Lung (tissue), 11 donors: ENCODE measurements at regions not wholly inside any gene's neighbourhood (a gene's known extent, or its start where the extent isn't known, plus 50 kb on each side); places are given as distances from the start of the nearest gene placed in this dataset.
A peak's percentile ranks its signal among the peaks of the same experiment; 100 is the strongest.

ENCODE experiments used
- ATAC-seq: fragments of 200-7000 bp; cut with Tn5 transposase; one replicate; pipeline ENCODE4 v1.9.1; 2020; ENCODE audit warnings: moderate number of reproducible peaks; ENCODE audit not compliant: insufficient read depth, low FRiP score
- DNase-seq, 3 donors: peaks; one replicate each; pipeline ENCODE4 v3.0.0-alpha.2; 2013 to 2017
- H3K27ac ChIP-seq, 2 donors: one replicate each; pipeline ENCODE4 v1.5.1; 2013; ENCODE audit warnings: mild to moderate bottlenecking in 2 of 2, moderate library complexity in 2 of 2, control low read depth in 1 of 2, inconsistent platforms in 1 of 2, low read depth in 1 of 2, low read length in 1 of 2
- H3K27me3 ChIP-seq, 3 donors: one replicate each; pipeline ENCODE4 v1.5.1; 2013; ENCODE audit warnings: low read length in 2 of 3; ENCODE audit not compliant: control insufficient read depth in 3 of 3, insufficient read depth in 3 of 3
- H3K36me3 ChIP-seq, 4 donors: one replicate each; pipeline ENCODE4 v1.5.1; 2013; ENCODE audit warnings: low read length in 4 of 4, mild to moderate bottlenecking in 1 of 4, moderate library complexity in 1 of 4; ENCODE audit not compliant: control insufficient read depth in 4 of 4, insufficient read depth in 4 of 4
- H3K4me1 ChIP-seq, 5 donors: one replicate each; pipeline ENCODE4 v1.5.1; 2013; ENCODE audit warnings: low read length in 5 of 5, mild to moderate bottlenecking in 2 of 5, moderate library complexity in 1 of 5; ENCODE audit not compliant: control insufficient read depth in 5 of 5, insufficient read depth in 5 of 5
- H3K4me3 ChIP-seq: one replicate; pipeline ENCODE4 v1.5.1; 2013; ENCODE audit warnings: mild to moderate bottlenecking, control low read depth, moderate library complexity
- H3K9ac ChIP-seq, 2 donors: one replicate each; pipeline ENCODE4 v1.5.1; 2013; ENCODE audit warnings: low read length in 2 of 2, control low read depth in 1 of 2; ENCODE audit not compliant: insufficient read depth in 1 of 2
- H3K9me3 ChIP-seq, 4 donors: one replicate each; pipeline ENCODE4 v1.5.1; 2013; ENCODE audit warnings: low read length in 3 of 4, mild to moderate bottlenecking in 1 of 4, moderate library complexity in 1 of 4; ENCODE audit not compliant: control insufficient read depth in 4 of 4, insufficient read depth in 3 of 4
- WGBS, 2 donors: extraction: QIAGEN DNeasy Blood & Tissue Kit; methylation state at CpG; one replicate each; pipeline ENCODE4 v1.1.7; 2013; 5-methylcytosine and 5-hydroxymethylcytosine counted together
- TF ChIP-seq, protein P1 (sequence below): IDR thresholded peaks from 2 replicates; pipeline ENCODE4 v1.5.1; 2012; ENCODE audit warnings: mild to moderate bottlenecking; ENCODE audit errors: control extremely low read depth, extremely low read depth
- donor health status: control.
- donor health status: control.
- donor health status: Bipolar disorder and iron deficiency.
- donor health status: healthy.
- donor health status: DM: yes; HTN: yes; CAD: no.

DNA sequence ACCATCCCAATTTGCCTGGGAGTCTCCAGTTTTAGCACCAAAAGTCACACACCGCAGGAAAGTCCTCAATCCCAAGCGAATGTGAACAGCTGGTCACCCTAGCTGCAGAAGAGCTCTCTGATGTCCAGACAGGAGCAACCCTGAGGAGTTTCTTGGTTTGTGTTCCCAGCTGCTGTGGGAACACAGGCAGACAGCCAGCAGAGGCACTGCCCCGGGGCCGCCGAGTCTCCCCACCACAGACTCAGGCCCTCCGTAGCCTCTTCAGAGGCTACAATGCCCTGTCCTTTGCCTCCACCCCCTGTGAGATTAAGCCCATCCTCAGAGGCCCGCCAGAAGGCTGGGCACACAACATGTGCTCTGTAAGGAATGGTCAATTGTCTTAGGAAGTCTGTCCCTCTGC, 111.5 kb downstream of the TTC32 start:
- H3K27ac ChIP-seq: no peak overlapping the region
- TF ChIP-seq, protein P1, sequence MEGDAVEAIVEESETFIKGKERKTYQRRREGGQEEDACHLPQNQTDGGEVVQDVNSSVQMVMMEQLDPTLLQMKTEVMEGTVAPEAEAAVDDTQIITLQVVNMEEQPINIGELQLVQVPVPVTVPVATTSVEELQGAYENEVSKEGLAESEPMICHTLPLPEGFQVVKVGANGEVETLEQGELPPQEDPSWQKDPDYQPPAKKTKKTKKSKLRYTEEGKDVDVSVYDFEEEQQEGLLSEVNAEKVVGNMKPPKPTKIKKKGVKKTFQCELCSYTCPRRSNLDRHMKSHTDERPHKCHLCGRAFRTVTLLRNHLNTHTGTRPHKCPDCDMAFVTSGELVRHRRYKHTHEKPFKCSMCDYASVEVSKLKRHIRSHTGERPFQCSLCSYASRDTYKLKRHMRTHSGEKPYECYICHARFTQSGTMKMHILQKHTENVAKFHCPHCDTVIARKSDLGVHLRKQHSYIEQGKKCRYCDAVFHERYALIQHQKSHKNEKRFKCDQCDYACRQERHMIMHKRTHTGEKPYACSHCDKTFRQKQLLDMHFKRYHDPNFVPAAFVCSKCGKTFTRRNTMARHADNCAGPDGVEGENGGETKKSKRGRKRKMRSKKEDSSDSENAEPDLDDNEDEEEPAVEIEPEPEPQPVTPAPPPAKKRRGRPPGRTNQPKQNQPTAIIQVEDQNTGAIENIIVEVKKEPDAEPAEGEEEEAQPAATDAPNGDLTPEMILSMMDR: no peak
- H3K4me1 ChIP-seq: peaks cover 0 to 6% (median 0%) of the 10 kb centered on the region in 5 donors
- no peak overlapping the region for H3K4me3 ChIP-seq
- no peaks in the 10 kb centered on the region for H3K27me3 ChIP-seq
- H3K9ac ChIP-seq: no peak overlapping the region
- H3K9me3 ChIP-seq: peaks cover 0 to 2% (median 0%) of the 10 kb centered on the region in 4 donors
- no peak for ATAC-seq
- no peaks in the 10 kb centered on the region for H3K36me3 ChIP-seq
- no peak for DNase-seq
- WGBS, 2 donors: 86 to 87% methylated on average over 7 of the region's 7 CpGs

GRCh38 chr2:19787134-19787533, 114.6 kb downstream of the TTC32 start:
- TF ChIP-seq, protein P1: no peak
- no peaks in the 10 kb centered on the region for H3K27me3 ChIP-seq
- 62 to 77% methylated on average over 11 of the region's 11 CpGs for WGBS, 2 donors

GRCh38 chr2:19786408-19787058, 115.2 kb downstream of the TTC32 start:
- Histone ChIP-seq H3K9me3 (peaks cover 0 to 5% (median 0%) of the 10 kb centered on the region in 4 donors), H3K9ac (no peak overlapping the region), H3K27ac (peak overlapping the region in 1 of 2 donors; percentile 24), H3K36me3 (no peaks in the 10 kb centered on the region), H3K4me3 (no peak overlapping the region), H3K27me3 (no peaks in the 10 kb centered on the region), H3K4me1 (peaks cover 0 to 4% (median 0%) of the 10 kb centered on the region in 5 donors)
- WGBS, 2 donors: 71 to 73% methylated on average over 5 of the region's 5 CpGs
- TF ChIP-seq, protein P1: no peak
- DNase-seq (no peak), ATAC-seq (no peak)

More at GRCh38 chr2:19787134-19787533, 114.6 kb downstream of the TTC32 start:
- DNase-seq: no peak
- Histone ChIP-seq H3K4me3 (no peak overlapping the region), H3K9me3 (peaks cover 0 to 5% (median 0%) of the 10 kb centered on the region in 4 donors), H3K9ac (no peak overlapping the region), H3K36me3 (no peaks in the 10 kb centered on the region), H3K4me1 (peaks cover 0 to 4% (median 0%) of the 10 kb centered on the region in 5 donors), H3K27ac (no peak overlapping the region)
- ATAC-seq: no peak
